Cardiac fibroblast (primary cell): ENCODE measurements at regions not wholly inside any gene's neighbourhood (a gene's known extent, or its start where the extent isn't known, plus 50 kb on each side); places are given as distances from the start of the nearest gene placed in this dataset.

Source experiments
- DNase-seq, 2 donors: peaks; one replicate each; pipeline versions ENCODE4 v3.0.0 to v3.0.0-alpha.2; 2010; ENCODE audit warnings: low read depth in 2 of 2
- H3K4me3 ChIP-seq, 2 donors: replicated peaks in 1 of 2; 1 replicate in 1 of 2; 2 replicates in 1 of 2; pipeline ENCODE4 v1.5.1; 2011; ENCODE audit warnings: low read depth in 2 of 2, low read length in 2 of 2, mild to moderate bottlenecking in 2 of 2, moderate library complexity in 1 of 2
- CTCF ChIP-seq: IDR thresholded peaks from one replicate; pipeline ENCODE4 v1.5.1; 2011; ENCODE audit warnings: low read depth, mild to moderate bottlenecking, low read length, inconsistent platforms

GRCh38 chr21:27581168-27581567 lies 614.3 kb upstream of the ADAMTS5 start:
- TF ChIP-seq CTCF: no peak
- peak in 1 of 2 donors; percentile 61 for DNase-seq
- H3K4me3 ChIP-seq: no peak overlapping the region

- peak; percentile 4 to 68 for DNase-seq
- TF ChIP-seq CTCF: no peak
- H3K4me3 ChIP-seq: no peak overlapping the region
These were observed 613.4 kb upstream of the ADAMTS5 start for GRCh38 chr21:27580276-27580675.

- DNase-seq: no peak
- TF ChIP-seq CTCF: no peak
- no peak overlapping the region for H3K4me3 ChIP-seq
These were observed 611.9 kb upstream of the ADAMTS5 start for GRCh38 chr21:27578741-27579265.

- DNase-seq: peak; percentile 34 to 90
- H3K4me3 ChIP-seq: no peak overlapping the region
- no peak for TF ChIP-seq CTCF
These were observed 605.8 kb upstream of the ADAMTS5 start for GRCh38 chr21:27572696-27573095.

- no peak overlapping the region for H3K4me3 ChIP-seq
- no peak for TF ChIP-seq CTCF
These were observed 604.8 kb upstream of the ADAMTS5 start for GRCh38 chr21:27571706-27572105.

GRCh38 chr21:27570306-27570868 lies 603.5 kb upstream of the ADAMTS5 start:
- TF ChIP-seq CTCF: no peak
- peak; percentile 96 for DNase-seq

More at GRCh38 chr21:27571706-27572105, 604.8 kb upstream of the ADAMTS5 start:
- peak; percentile 24 to 93 for DNase-seq

GRCh38 chr21:27569831-27570230 lies 602.9 kb upstream of the ADAMTS5 start:
- H3K4me3 ChIP-seq: no peak overlapping the region
- DNase-seq: peak in 1 of 2 donors; percentile 71
- TF ChIP-seq CTCF: no peak

More at GRCh38 chr21:27570306-27570868, 603.5 kb upstream of the ADAMTS5 start:
- no peak overlapping the region for H3K4me3 ChIP-seq
